K562 (cell line): ENCODE measurements at regions not wholly inside any gene's neighbourhood (a gene's known extent, or its start where the extent isn't known, plus 50 kb on each side); places are given as distances from the start of the nearest gene placed in this dataset.

ENCODE experiments used
- ATAC-seq: fragments of 200-7000 bp; cut with Tn5 transposase; 3 replicates; pipeline ENCODE4 v1.9.1; 2020; ENCODE audit warnings: moderate library complexity
- BruUV-seq: library from RNA; stranded (reverse); fragments of 400-500 nt; replicated peaks from 2 replicates; lab custom pipeline; 2021; lab: Mats Ljungman, UMichigan
- CTCF ChIA-PET: fragments of 300-600 bp; formaldehyde crosslinking; extraction: SDS; loops from one replicate; lab custom pipeline; 2021; ENCODE audit warnings: low intra/inter-chr PET ratio; lab: Yijun Ruan, JAX
- POLR2A ChIA-PET: fragments of 300-600, 350-650 bp; sonication (Branson Sonifier 250); formaldehyde crosslinking; extraction: SDS; loops from one replicate; lab custom pipeline; 2021; ENCODE audit warnings: antibody characterized with exemption, inconsistent platforms; lab: Yijun Ruan, JAX
- DNase-seq, 4 experiments: peaks; one replicate each; pipeline versions ENCODE4 v3.0.0 to v3.0.0-alpha.2; 2011 to 2018; ENCODE audit warnings: low spot score in 3 of 4, mixed read lengths in 3 of 4; ENCODE audit errors: extremely low read depth in 1 of 4
- FAIRE-seq: peaks from 2 replicates; lab custom pipeline; 2011; peaks lifted over from hg19 to GRCh38; lab: Jason Lieb, UNC
- H2AFZ ChIP-seq: 2 replicates; pipeline ENCODE4 v1.6.0; 2011; ENCODE audit warnings: low read depth, low read length, control low read depth, inconsistent platforms
- H3K27ac ChIP-seq: fragments of 200-600 bp; 3 replicates; pipeline ENCODE4 v1.8.0; 2011; ENCODE audit warnings: low read depth, mild to moderate bottlenecking, control low read depth, inconsistent platforms, low read length, moderate library complexity, mixed read lengths; ENCODE audit errors: extremely low read depth
- H3K27me3 ChIP-seq, 2 experiments: fragments of 300-600 bp in 1 of 2; 2 replicates in 1 of 2; 3 replicates in 1 of 2; pipeline versions ENCODE4 v1.6.0 to v1.8.0; 2011; ENCODE audit warnings: inconsistent platforms in 2 of 2, low read length in 2 of 2, mild to moderate bottlenecking in 1 of 2, mixed read lengths in 1 of 2, moderate library complexity in 1 of 2; ENCODE audit not compliant: control insufficient read depth in 2 of 2, insufficient read depth in 2 of 2
- H3K36me3 ChIP-seq: fragments of 300-600 bp; 3 replicates; pipeline ENCODE4 v1.8.0; 2011; ENCODE audit warnings: mild to moderate bottlenecking, low read length, inconsistent platforms; ENCODE audit not compliant: control insufficient read depth, insufficient read depth
- H3K4me1 ChIP-seq, 2 experiments: fragments of 200-600 bp in 1 of 2; replicated peaks in 1 of 2; 2 replicates in 1 of 2; 3 replicates in 1 of 2; pipeline versions ENCODE4 v1.5.1 to v1.8.0; 2011; ENCODE audit warnings: inconsistent platforms in 2 of 2, low read length in 2 of 2, mild to moderate bottlenecking in 1 of 2, mixed read lengths in 1 of 2, moderate library complexity in 1 of 2; ENCODE audit not compliant: control insufficient read depth in 2 of 2, insufficient read depth in 2 of 2
- H3K4me2 ChIP-seq: 2 replicates; pipeline ENCODE4 v1.6.1; 2011; ENCODE audit warnings: low read length, control low read depth, inconsistent platforms, mixed read lengths; ENCODE audit not compliant: insufficient read depth
- H3K4me3 ChIP-seq: fragments of 200-600 bp; sonication (generic), shearing (Covaris generic); 2 replicates; pipeline ENCODE4 v1.5.1; 2016; ENCODE audit warnings: control low read depth, inconsistent platforms
- H3K79me2 ChIP-seq: fragments of 200-600 bp; 3 replicates; pipeline ENCODE4 v1.8.0; 2011; ENCODE audit warnings: low read length, inconsistent platforms; ENCODE audit not compliant: control insufficient read depth, insufficient read depth
- H3K9ac ChIP-seq, 2 experiments: 2 replicates each; pipeline versions ENCODE4 v1.6.0 to v1.6.1; 2011; ENCODE audit warnings: low read depth in 2 of 2, low read length in 2 of 2, control low read depth in 1 of 2, inconsistent platforms in 1 of 2, mild to moderate bottlenecking in 1 of 2, mixed read lengths in 1 of 2; ENCODE audit not compliant: insufficient read depth in 1 of 2
- H3K9me1 ChIP-seq: one replicate; pipeline ENCODE4 v1.6.0; 2011; ENCODE audit warnings: inconsistent platforms, mild to moderate bottlenecking, low read length, moderate library complexity; ENCODE audit not compliant: control insufficient read depth, insufficient read depth
- H3K9me3 ChIP-seq: replicated peaks from 2 replicates; pipeline ENCODE4 v1.5.1; 2011; ENCODE audit warnings: low read depth, low read length, inconsistent platforms; ENCODE audit not compliant: control insufficient read depth, insufficient read depth
- H4K20me1 ChIP-seq: replicated peaks from 2 replicates; pipeline ENCODE4 v1.6.1; 2011; ENCODE audit warnings: low read length, inconsistent platforms, mixed read lengths; ENCODE audit not compliant: control insufficient read depth, insufficient read depth
- BCOR ChIP-seq: fragments of 450-650 bp; IDR thresholded peaks from 2 replicates; pipeline ENCODE4 v1.6.1; 2016
- CC2D1A ChIP-seq: fragments of 450-650 bp; IDR thresholded peaks from 2 replicates; pipeline ENCODE4 v1.6.1; 2017; ENCODE audit warnings: mild to moderate bottlenecking
- GATAD2B ChIP-seq: fragments of 450-650 bp; IDR thresholded peaks from 2 replicates; pipeline ENCODE4 v1.6.1; 2017; ENCODE audit warnings: mild to moderate bottlenecking, borderline replicate concordance
- PHB ChIP-seq: fragments of 250-450 bp; sonication (Bioruptor Pico); IDR thresholded peaks from 2 replicates; pipeline ENCODE4 v1.5.0; 2021
- PTRF ChIP-seq: fragments of 450-650 bp; IDR thresholded peaks from 2 replicates; pipeline ENCODE4 v1.6.1; 2016; ENCODE audit warnings: mild to moderate bottlenecking, missing genetic modification characterization, missing compliant biosample characterization
- RB1 ChIP-seq: fragments of 450-650 bp; IDR thresholded peaks from 2 replicates; pipeline ENCODE4 v1.6.1; 2017; ENCODE audit warnings: low read depth, mild to moderate bottlenecking
- RCOR1 ChIP-seq, 2 experiments: IDR thresholded peaks; 2 replicates each; pipeline ENCODE4 v1.6.1; 2012; ENCODE audit warnings: low read depth in 2 of 2, low read length in 2 of 2, borderline replicate concordance in 1 of 2, improper control_type of control experiment in 1 of 2
- TEAD4 ChIP-seq, 2 experiments: sonication (generic) in 1 of 2; formaldehyde crosslinking in 1 of 2; IDR thresholded peaks; 2 replicates each; pipeline versions ENCODE4 v1.6.1 to v1.8.0; 2012 to 2022; ENCODE audit warnings: borderline replicate concordance in 1 of 2, inconsistent platforms in 1 of 2, low read length in 1 of 2, mild to moderate bottlenecking in 1 of 2, missing genetic modification reagents in 1 of 2
- TSC22D4 ChIP-seq: fragments of 450-650 bp; IDR thresholded peaks from 2 replicates; pipeline ENCODE4 v1.6.1; 2016; ENCODE audit warnings: missing genetic modification characterization, missing biosample characterization, control low read depth
- VEZF1 ChIP-seq: fragments of 200-800 bp; sonication (Bioruptor generic); IDR thresholded peaks from 2 replicates; pipeline ENCODE4 v1.6.1; 2017; ENCODE audit warnings: missing genetic modification characterization, missing compliant biosample characterization
- ZBTB17 ChIP-seq: fragments of 450-650 bp; formaldehyde crosslinking; IDR thresholded peaks from 2 replicates; pipeline ENCODE4 v1.4.0; 2020; ENCODE audit warnings: mild to moderate bottlenecking
- ZKSCAN3 ChIP-seq: fragments of 250-450 bp; sonication (Bioruptor Pico); IDR thresholded peaks from 2 replicates; pipeline ENCODE4 v1.4.0; 2020
- ZNF24 ChIP-seq: fragments of 450-650 bp; IDR thresholded peaks from 2 replicates; pipeline ENCODE4 v1.6.1; 2016
- ZNF316 ChIP-seq: fragments of 450-650 bp; IDR thresholded peaks from 2 replicates; pipeline ENCODE4 v1.6.1; 2016
- WGBS: fragments of 100-300 bp; shearing (Covaris generic); methylation state at CpG from one replicate; pipeline ENCODE4 v1.1.6; 2016; ENCODE audit warnings: low coverage, mixed read lengths; ENCODE audit not compliant: insufficient coverage; ENCODE audit errors: missing lambda C conversion rate; 5-methylcytosine and 5-hydroxymethylcytosine counted together
- in situ Hi-C: fragments of 300-500 bp; cut with MboI; formaldehyde crosslinking; loops from 4 replicates; pipeline ENCODE4 v1.15.0; 2018; ENCODE audit warnings: inconsistent platforms, mixed read lengths
- intact Hi-C: fragments of 100-400 bp; cut with micrococcal nuclease; formaldehyde crosslinking; loops from 2 replicates; pipeline ENCODE4 v1.14.2; 2022
- TF ChIP-seq, protein P1 (sequence below): sonication (generic); formaldehyde crosslinking; IDR thresholded peaks from 2 replicates; pipeline ENCODE4 v1.8.1; 2023; ENCODE audit warnings: mild to moderate bottlenecking, missing genetic modification reagents
- TF ChIP-seq, protein P2 (sequence below), 2 experiments: fragments of 450-650 bp; IDR thresholded peaks; 2 replicates each; pipeline ENCODE4 v1.6.1; 2018; ENCODE audit warnings: mild to moderate bottlenecking in 2 of 2, low read depth in 1 of 2; ENCODE audit not compliant: partially characterized antibody in 2 of 2

DNA sequence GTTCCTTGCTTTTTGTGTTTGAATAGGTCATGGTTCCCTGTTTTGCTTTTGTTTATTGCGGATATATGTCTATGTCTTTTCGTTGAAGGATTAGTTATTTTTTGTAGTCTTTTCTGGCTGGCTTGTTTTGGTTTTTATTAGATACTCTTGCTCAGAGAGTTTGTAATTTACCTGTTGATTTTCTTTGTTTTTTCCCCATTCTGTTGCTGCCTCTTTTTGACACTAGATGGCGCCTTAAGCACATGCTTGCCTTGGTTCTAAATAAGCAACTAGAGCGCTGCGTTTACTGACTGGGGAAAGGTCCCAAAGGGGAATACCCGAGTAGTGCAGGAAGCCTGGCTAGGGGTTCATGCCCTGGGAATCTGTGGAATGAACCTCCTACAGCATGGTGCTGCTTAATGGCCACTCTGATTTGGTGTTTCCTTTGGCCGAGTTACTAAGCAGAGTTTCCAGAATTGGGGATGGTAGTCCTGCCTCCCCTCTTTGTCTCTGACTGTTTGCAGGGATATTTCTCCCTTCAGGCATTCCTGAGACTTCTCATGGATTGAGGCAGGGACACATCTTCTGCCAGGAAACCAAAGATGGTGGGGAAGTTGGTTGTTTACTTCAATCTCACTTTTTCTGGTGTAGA is 143.2 kb downstream of the PTPRU start:
- H2AFZ ChIP-seq = no peak overlapping the region
- no peak overlapping the region for H3K4me2 ChIP-seq
- peak; percentile 71 for ATAC-seq
- H3K9me3 ChIP-seq = no peaks in the 10 kb centered on the region
- peak; percentile 60 to 70 (median 64) for DNase-seq
- FAIRE-seq = peak; percentile 90
- H3K36me3 ChIP-seq = no peaks in the 10 kb centered on the region
- no peak overlapping the region for H3K4me3 ChIP-seq
- no TSS peak for BruUV-seq
- in situ Hi-C loops = loop anchor here (10.0 kb wide), 1 partner anchor 715 kb away; no protein-coding TSS in a partner anchor
- no peaks in the 10 kb centered on the region for H4K20me1 ChIP-seq
- intact Hi-C loops = loop anchor here (10.0 kb wide), 2 partner anchors 705 to 1325 kb away; no protein-coding TSS in a partner anchor
- H3K9me1 ChIP-seq = no peaks in the 10 kb centered on the region
- ChIA-PET POLR2A (no interaction called here), CTCF (interaction anchor here (1.1 kb wide), 1 partner anchor 1328 kb away, joined by 3 read pairs; no protein-coding TSS in a partner anchor)
- no peak overlapping the region for H3K9ac ChIP-seq
- peaks cover 0 to 13% of the 10 kb centered on the region in 2 experiments; a peak in 1 of 5 replicates for H3K27me3 ChIP-seq
- no peak overlapping the region for H3K27ac ChIP-seq
- H3K79me2 ChIP-seq = no peaks in the 10 kb centered on the region
- no peaks in the 10 kb centered on the region for H3K4me1 ChIP-seq
- 9% methylated on average over 7 of the region's 7 CpGs for WGBS
- TF ChIP-seq GATAD2B = no peak
- TF ChIP-seq VEZF1 = no peak
- no peak for TF ChIP-seq PTRF (tag)
- peak; percentile 54; the same call in 1 of the 2 replicates for TF ChIP-seq BCOR
- TF ChIP-seq ZBTB17 = no peak
- TF ChIP-seq TEAD4 (IDR thresholded peaks at IDR 0.05; ENCODE audit: low read length) = 0 out of 2 replicates have a peak, but pooled peaks have one; percentile 17
- no peak for TF ChIP-seq TEAD4 (CRISPR knock-in tag; IDR thresholded peaks at IDR 0.05; ENCODE audit: borderline replicate concordance)
- no peak for TF ChIP-seq TSC22D4 (tag)
- no peak for TF ChIP-seq ZKSCAN3
- peak; percentile 47; the same call in 1 of the 2 replicates for TF ChIP-seq RB1
- 0 out of 2 replicates have a peak, but pooled peaks have one; percentile 41 for TF ChIP-seq ZNF24
- TF ChIP-seq, protein P1, sequence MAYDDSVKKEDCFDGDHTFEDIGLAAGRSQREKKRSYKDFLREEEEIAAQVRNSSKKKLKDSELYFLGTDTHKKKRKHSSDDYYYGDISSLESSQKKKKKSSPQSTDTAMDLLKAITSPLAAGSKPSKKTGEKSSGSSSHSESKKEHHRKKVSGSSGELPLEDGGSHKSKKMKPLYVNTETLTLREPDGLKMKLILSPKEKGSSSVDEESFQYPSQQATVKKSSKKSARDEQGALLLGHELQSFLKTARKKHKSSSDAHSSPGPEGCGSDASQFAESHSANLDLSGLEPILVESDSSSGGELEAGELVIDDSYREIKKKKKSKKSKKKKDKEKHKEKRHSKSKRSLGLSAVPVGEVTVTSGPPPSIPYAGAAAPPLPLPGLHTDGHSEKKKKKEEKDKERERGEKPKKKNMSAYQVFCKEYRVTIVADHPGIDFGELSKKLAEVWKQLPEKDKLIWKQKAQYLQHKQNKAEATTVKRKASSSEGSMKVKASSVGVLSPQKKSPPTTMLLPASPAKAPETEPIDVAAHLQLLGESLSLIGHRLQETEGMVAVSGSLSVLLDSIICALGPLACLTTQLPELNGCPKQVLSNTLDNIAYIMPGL (CRISPR knock-in tag) = no peak
- peak; percentile 83 for TF ChIP-seq CC2D1A
- TF ChIP-seq ZNF316 = no peak
- peak in 1 of 2 experiments; percentile 29; a peak in 1 of 4 replicates for TF ChIP-seq RCOR1 (IDR thresholded peaks at IDR 0.05; ENCODE audit: borderline replicate concordance in 1 of 2, low read depth in 2 of 2, low read length in 2 of 2)
- TF ChIP-seq, protein P2, sequence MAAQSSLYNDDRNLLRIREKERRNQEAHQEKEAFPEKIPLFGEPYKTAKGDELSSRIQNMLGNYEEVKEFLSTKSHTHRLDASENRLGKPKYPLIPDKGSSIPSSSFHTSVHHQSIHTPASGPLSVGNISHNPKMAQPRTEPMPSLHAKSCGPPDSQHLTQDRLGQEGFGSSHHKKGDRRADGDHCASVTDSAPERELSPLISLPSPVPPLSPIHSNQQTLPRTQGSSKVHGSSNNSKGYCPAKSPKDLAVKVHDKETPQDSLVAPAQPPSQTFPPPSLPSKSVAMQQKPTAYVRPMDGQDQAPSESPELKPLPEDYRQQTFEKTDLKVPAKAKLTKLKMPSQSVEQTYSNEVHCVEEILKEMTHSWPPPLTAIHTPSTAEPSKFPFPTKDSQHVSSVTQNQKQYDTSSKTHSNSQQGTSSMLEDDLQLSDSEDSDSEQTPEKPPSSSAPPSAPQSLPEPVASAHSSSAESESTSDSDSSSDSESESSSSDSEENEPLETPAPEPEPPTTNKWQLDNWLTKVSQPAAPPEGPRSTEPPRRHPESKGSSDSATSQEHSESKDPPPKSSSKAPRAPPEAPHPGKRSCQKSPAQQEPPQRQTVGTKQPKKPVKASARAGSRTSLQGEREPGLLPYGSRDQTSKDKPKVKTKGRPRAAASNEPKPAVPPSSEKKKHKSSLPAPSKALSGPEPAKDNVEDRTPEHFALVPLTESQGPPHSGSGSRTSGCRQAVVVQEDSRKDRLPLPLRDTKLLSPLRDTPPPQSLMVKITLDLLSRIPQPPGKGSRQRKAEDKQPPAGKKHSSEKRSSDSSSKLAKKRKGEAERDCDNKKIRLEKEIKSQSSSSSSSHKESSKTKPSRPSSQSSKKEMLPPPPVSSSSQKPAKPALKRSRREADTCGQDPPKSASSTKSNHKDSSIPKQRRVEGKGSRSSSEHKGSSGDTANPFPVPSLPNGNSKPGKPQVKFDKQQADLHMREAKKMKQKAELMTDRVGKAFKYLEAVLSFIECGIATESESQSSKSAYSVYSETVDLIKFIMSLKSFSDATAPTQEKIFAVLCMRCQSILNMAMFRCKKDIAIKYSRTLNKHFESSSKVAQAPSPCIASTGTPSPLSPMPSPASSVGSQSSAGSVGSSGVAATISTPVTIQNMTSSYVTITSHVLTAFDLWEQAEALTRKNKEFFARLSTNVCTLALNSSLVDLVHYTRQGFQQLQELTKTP (IDR thresholded peaks at IDR 0.05; ENCODE audit: low read depth in 1 of 2, partially characterized antibody in 2 of 2) = peak in 1 of 2 experiments; percentile 32
- TF ChIP-seq PHB (CRISPR knock-in tag) = no peak
